GM12892 (cell line): ENCODE measurements at regions not wholly inside any gene's neighbourhood (a gene's known extent, or its start where the extent isn't known, plus 50 kb on each side); places are given as distances from the start of the nearest gene placed in this dataset.
"Not testable (repeated sequence)": the region's sequence is repeated elsewhere in the genome, so short reads cannot be mapped to it uniquely, and the experiment has no call there.

Experiments
- DNase-seq: peaks from one replicate; pipeline ENCODE4 v3.0.0; 2011; ENCODE audit not compliant: insufficient read length
- FAIRE-seq: peaks from 2 replicates; lab custom pipeline; 2011; peaks lifted over from hg19 to GRCh38; lab: Jason Lieb, UNC
- POLR2A ChIP-seq: IDR thresholded peaks from 2 replicates; pipeline ENCODE4 v1.6.1; 2011; ENCODE audit warnings: low read depth, low read length, control low read depth
- POLR2AphosphoS5 ChIP-seq: IDR thresholded peaks from 2 replicates; pipeline ENCODE4 v1.6.1; 2011; ENCODE audit warnings: low read depth, low read length, control low read depth
- TAF1 ChIP-seq: IDR thresholded peaks from 2 replicates; pipeline ENCODE4 v1.6.1; 2011; ENCODE audit warnings: low read depth, mild to moderate bottlenecking, control low read depth, low read length, borderline replicate concordance

- FAIRE-seq (no peak), DNase-seq (no peak)
- no peak for TF ChIP-seq POLR2AphosphoS5
- TF ChIP-seq POLR2A, result no peak
- no peak for TF ChIP-seq TAF1
Measured at GRCh38 chr2:60219536-60219935, 333.9 kb downstream of the BCL11A start.

GRCh38 chr2:60216452-60216995 lies 336.9 kb downstream of the BCL11A start:
- no peak for TF ChIP-seq TAF1
- TF ChIP-seq POLR2A, result no peak
- TF ChIP-seq POLR2AphosphoS5, result no peak
- DNase-seq (no peak), FAIRE-seq (no peak)

GRCh38 chr2:60215386-60215901 lies 338.0 kb downstream of the BCL11A start:
- FAIRE-seq (no peak), DNase-seq (no peak)
- TF ChIP-seq POLR2A (no peak), POLR2AphosphoS5 (no peak), TAF1 (no peak)

GRCh38 chr2:60214626-60214875 lies 338.9 kb downstream of the BCL11A start:
- DNase-seq (no peak), FAIRE-seq (no peak)
- TF ChIP-seq POLR2A (no peak), TAF1 (no peak), POLR2AphosphoS5 (no peak)

- no peak for FAIRE-seq
- no peak for DNase-seq
- no peak for TF ChIP-seq POLR2A
- TF ChIP-seq TAF1, result no peak
- no peak for TF ChIP-seq POLR2AphosphoS5
Measured at GRCh38 chr2:60213865-60214625, 339.4 kb downstream of the BCL11A start.

- no peak for DNase-seq
- FAIRE-seq, result no peak
- no peak for TF ChIP-seq TAF1
- TF ChIP-seq POLR2A, result no peak
- no peak for TF ChIP-seq POLR2AphosphoS5
Measured at GRCh38 chr2:60212181-60212945, 341.1 kb downstream of the BCL11A start.

- FAIRE-seq, DNase-seq: not testable (repeated sequence)
Measured at GRCh38 chr2:60189006-60189405, 364.4 kb downstream of the BCL11A start.

GRCh38 chr2:60175290-60175689 lies 378.2 kb downstream of the BCL11A start:
- no peak for DNase-seq
- FAIRE-seq, result no peak
- no peak for TF ChIP-seq TAF1
- no peak for TF ChIP-seq POLR2AphosphoS5
- TF ChIP-seq POLR2A, result no peak

GRCh38 chr2:60174146-60174545 lies 379.3 kb downstream of the BCL11A start:
- DNase-seq (no peak), FAIRE-seq (no peak)
- no peak for TF ChIP-seq POLR2AphosphoS5

- no peak for DNase-seq
- no peak for FAIRE-seq
- TF ChIP-seq TAF1 (no peak), POLR2AphosphoS5 (no peak), POLR2A (no peak)
Measured at GRCh38 chr2:60172801-60173200, 380.7 kb downstream of the BCL11A start.

- TF ChIP-seq TAF1, result no peak
- TF ChIP-seq POLR2AphosphoS5, result no peak
- TF ChIP-seq POLR2A, result no peak
- DNase-seq (no peak), FAIRE-seq (no peak)
Measured at GRCh38 chr2:60170272-60170671, 383.2 kb downstream of the BCL11A start.

GRCh38 chr2:60168247-60168646 lies 385.2 kb downstream of the BCL11A start:
- DNase-seq (no peak), FAIRE-seq (no peak)
- TF ChIP-seq TAF1, result no peak
- no peak for TF ChIP-seq POLR2A
